Suppressor macrophage (primary cell): ENCODE measurements at regions not wholly inside any gene's neighbourhood (a gene's known extent, or its start where the extent isn't known, plus 50 kb on each side); places are given as distances from the start of the nearest gene placed in this dataset.

Source experiments
- DNase-seq, 4 experiments: peaks; one replicate each; pipeline ENCODE4 v3.0.0-alpha.2; 2020 to 2022

GRCh38 chr6:51323056-51323455 lies 504.4 kb downstream of the TFAP2B start:
- no peak for DNase-seq

GRCh38 chr6:51330971-51331370 lies 512.3 kb downstream of the TFAP2B start:
- no peak for DNase-seq

GRCh38 chr6:51335543-51335942 lies 516.9 kb downstream of the TFAP2B start:
- no peak for DNase-seq

GRCh38 chr6:51336185-51336584 lies 517.5 kb downstream of the TFAP2B start:
- DNase-seq, result no peak

GRCh38 chr6:51337277-51337676 lies 518.6 kb downstream of the TFAP2B start:
- no peak for DNase-seq

- no peak for DNase-seq
Observed at GRCh38 chr6:51339108-51339507, 520.4 kb downstream of the TFAP2B start.

- DNase-seq, result no peak
Observed at GRCh38 chr6:51339728-51340127, 521.1 kb downstream of the TFAP2B start.

GRCh38 chr6:51342393-51342792 lies 523.7 kb downstream of the TFAP2B start:
- no peak for DNase-seq

GRCh38 chr6:51349857-51350256 lies 531.2 kb downstream of the TFAP2B start:
- no peak for DNase-seq

- peak; percentile 15 to 67 (median 36) for DNase-seq
Observed at GRCh38 chr6:51350308-51350904, 531.7 kb downstream of the TFAP2B start.

- no peak for DNase-seq
Observed at GRCh38 chr6:51352506-51353029, 533.9 kb downstream of the TFAP2B start.

GRCh38 chr6:51360287-51360686 lies 541.6 kb downstream of the TFAP2B start:
- no peak for DNase-seq

GRCh38 chr6:51365566-51365965 lies 546.9 kb downstream of the TFAP2B start:
- DNase-seq, result no peak

- no peak for DNase-seq
Observed at GRCh38 chr6:51369485-51369884, 550.8 kb downstream of the TFAP2B start.

- no peak for DNase-seq
Observed at GRCh38 chr6:51382847-51383246, 564.2 kb downstream of the TFAP2B start.

- DNase-seq, result no peak
Observed at GRCh38 chr6:51384736-51385135, 566.1 kb downstream of the TFAP2B start.

- no peak for DNase-seq
Observed at GRCh38 chr6:51386347-51386836, 567.7 kb downstream of the TFAP2B start.

GRCh38 chr6:51387907-51388306 lies 569.2 kb downstream of the TFAP2B start:
- DNase-seq, result no peak

- no peak for DNase-seq
Observed at GRCh38 chr6:51394061-51394460, 575.4 kb downstream of the TFAP2B start.

- DNase-seq, result no peak
Observed at GRCh38 chr6:51396583-51396982, 577.9 kb downstream of the TFAP2B start.

GRCh38 chr6:51398064-51398705 lies 579.5 kb downstream of the TFAP2B start:
- DNase-seq, result no peak

- no peak for DNase-seq
Observed at GRCh38 chr6:51398793-51399192, 580.1 kb downstream of the TFAP2B start.

- no peak for DNase-seq
Observed at GRCh38 chr6:51410453-51410852, 591.8 kb downstream of the TFAP2B start.

- DNase-seq, result no peak
Observed at GRCh38 chr6:51411496-51412125, 592.9 kb downstream of the TFAP2B start.
